22Rv1 (cell line): ENCODE measurements at regions not wholly inside any gene's neighbourhood (a gene's known extent, or its start where the extent isn't known, plus 50 kb on each side); places are given as distances from the start of the nearest gene placed in this dataset.

ENCODE experiments used
- ZFX ChIP-seq: fragments of 450-650 bp; IDR thresholded peaks from 2 replicates; pipeline ENCODE4 v1.6.1; 2017; ENCODE audit warnings: antibody characterized with exemption, borderline replicate concordance
- TF ChIP-seq, protein P1 (sequence below): fragments of 450-650 bp; IDR thresholded peaks from 2 replicates; pipeline ENCODE4 v1.5.1; 2017; ENCODE audit warnings: mild to moderate bottlenecking

DNA sequence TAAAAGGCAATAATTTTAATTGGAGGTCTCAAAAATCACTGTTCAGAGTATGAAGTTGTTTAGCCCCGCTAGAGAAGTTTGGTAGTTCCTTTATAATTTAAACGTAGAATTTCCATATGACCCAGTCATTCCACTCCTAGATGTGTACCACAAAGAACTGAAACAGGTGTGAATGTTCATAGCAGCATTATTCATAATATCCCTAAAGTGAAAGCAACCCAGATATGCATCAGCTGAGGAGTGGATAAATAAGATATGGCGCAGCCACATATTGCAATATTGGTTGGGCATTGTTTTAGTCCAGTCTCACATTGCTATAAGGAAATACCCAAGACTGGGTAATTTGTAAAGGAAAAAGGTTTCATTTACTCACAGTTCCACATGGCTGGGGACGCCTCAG is 976.2 kb downstream of the NLGN4Y start:
- TF ChIP-seq, protein P1, sequence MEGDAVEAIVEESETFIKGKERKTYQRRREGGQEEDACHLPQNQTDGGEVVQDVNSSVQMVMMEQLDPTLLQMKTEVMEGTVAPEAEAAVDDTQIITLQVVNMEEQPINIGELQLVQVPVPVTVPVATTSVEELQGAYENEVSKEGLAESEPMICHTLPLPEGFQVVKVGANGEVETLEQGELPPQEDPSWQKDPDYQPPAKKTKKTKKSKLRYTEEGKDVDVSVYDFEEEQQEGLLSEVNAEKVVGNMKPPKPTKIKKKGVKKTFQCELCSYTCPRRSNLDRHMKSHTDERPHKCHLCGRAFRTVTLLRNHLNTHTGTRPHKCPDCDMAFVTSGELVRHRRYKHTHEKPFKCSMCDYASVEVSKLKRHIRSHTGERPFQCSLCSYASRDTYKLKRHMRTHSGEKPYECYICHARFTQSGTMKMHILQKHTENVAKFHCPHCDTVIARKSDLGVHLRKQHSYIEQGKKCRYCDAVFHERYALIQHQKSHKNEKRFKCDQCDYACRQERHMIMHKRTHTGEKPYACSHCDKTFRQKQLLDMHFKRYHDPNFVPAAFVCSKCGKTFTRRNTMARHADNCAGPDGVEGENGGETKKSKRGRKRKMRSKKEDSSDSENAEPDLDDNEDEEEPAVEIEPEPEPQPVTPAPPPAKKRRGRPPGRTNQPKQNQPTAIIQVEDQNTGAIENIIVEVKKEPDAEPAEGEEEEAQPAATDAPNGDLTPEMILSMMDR: no peak
- TF ChIP-seq ZFX: no peak
